ENCODE measurements at regions not wholly inside any gene's neighbourhood (a gene's known extent, or its start where the extent isn't known, plus 50 kb on each side); places are given as distances from the start of the nearest gene placed in this dataset.

DNA sequence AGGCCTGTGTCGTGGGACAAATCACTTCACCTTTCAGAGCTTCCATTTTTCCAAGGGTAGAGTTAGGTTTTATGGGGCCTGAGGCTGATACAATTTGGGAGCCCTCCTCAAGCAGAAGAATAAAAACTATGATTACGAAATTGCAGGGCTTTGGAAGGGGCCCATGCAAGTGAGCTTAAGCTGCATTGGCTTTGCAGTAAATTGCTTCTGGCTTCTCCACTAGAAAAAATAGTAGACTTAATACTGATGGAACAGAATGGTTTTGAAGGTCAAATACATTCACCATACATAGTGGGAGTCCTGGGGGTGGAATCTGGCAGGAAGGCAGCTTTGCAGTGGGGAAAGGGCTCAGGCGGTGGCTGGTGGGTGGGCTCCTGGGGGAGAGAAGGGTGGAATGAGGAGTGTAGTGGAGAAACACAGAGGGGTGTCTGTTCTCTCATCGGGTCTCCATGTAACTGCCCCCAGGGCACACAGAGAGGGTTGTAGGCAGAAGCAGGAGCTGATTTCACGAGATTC lies 55.9 kb upstream of the RNF24 start:
- TF ChIP-seq POLR2AphosphoS5 (IDR thresholded peaks at IDR 0.05) (no peak), EP300 (IDR thresholded peaks at IDR 0.05; ENCODE audit: low read depth) (no peak), CTCF (IDR thresholded peaks at IDR 0.05) (no peak), POLR2A (IDR thresholded peaks at IDR 0.05) (no peak)

Data from transverse colon (tissue), 4 donors.